ENCODE measurements at regions not wholly inside any gene's neighbourhood (a gene's known extent, or its start where the extent isn't known, plus 50 kb on each side); places are given as distances from the start of the nearest gene placed in this dataset.

GRCh38 chr2:64311191-64311910 lies 142.6 kb upstream of the LGALSL start:
- no peak for TF ChIP-seq POLR2A (IDR thresholded peaks at IDR 0.05)
- no peak for TF ChIP-seq CTCF (IDR thresholded peaks at IDR 0.05)

Measured in breast epithelium (tissue), 3 donors.